ENCODE measurements at regions not wholly inside any gene's neighbourhood (a gene's known extent, or its start where the extent isn't known, plus 50 kb on each side); places are given as distances from the start of the nearest gene placed in this dataset.

DNA sequence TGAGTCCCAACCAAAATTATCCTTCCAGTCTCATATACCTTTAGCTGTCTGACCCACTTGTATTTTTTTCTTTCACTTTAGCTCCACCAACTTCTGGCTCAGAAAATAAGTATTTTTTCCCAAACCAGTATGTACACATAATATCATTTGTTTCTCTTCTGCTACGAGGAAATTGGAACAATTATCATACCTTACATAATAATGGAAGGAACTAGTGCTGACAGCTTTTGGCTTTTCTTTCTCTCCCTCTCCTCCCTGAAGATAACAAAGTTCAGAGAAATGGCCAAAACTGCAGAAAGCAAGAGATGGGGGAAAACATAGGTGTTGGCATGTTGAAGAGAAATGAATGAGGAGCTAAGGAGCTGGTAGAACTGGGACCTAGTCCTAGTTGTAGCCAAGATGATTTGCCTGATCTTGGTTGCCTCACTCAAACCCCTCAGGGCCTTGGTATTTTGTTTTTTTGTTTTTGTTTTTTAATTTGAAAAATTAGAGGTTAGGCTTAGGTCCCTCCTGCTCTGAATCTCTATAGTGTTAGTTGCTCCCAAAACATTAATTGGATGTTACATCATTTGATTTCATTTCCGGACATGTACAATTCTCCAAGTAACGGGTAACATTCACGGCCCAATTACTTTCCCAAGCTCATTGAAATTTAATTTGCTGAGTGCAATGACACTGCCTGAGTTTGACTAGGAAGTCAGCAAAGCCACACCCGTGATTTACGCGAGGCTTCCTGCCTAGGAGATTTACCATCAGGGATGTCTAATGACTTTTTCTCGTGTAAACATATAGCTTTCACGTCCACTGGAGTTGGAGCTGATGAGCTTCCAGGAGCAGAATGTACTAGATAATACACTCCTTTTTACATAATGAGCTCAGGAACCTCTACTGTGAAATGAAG lies 291.6 kb downstream of the TLE1 start:
- TF ChIP-seq EP300 (IDR thresholded peaks at IDR 0.05) (no peak), POLR2AphosphoS5 (IDR thresholded peaks at IDR 0.05) (no peak)

All from sigmoid colon (tissue), 4 donors.